H1 (cell line): ENCODE measurements at regions not wholly inside any gene's neighbourhood (a gene's known extent, or its start where the extent isn't known, plus 50 kb on each side); places are given as distances from the start of the nearest gene placed in this dataset.
"Not testable (repeated sequence)": the region's sequence is repeated elsewhere in the genome, so short reads cannot be mapped to it uniquely, and the experiment has no call there.

Source experiments
- CTCF ChIA-PET: fragments of 300-600 bp; sonication (Branson Sonifier 250); formaldehyde crosslinking; loops from one replicate; lab custom pipeline; 2021; ENCODE audit not compliant: partially characterized antibody; lab: Charles Lee
- POLR2A ChIA-PET: fragments of 300-600 bp; sonication (Branson Sonifier 250); formaldehyde crosslinking; loops from one replicate; lab custom pipeline; 2021; ENCODE audit warnings: inconsistent platforms; ENCODE audit not compliant: partially characterized antibody; lab: Charles Lee
- DNase-seq, 2 experiments: peaks; one replicate each; pipeline versions ENCODE4 v3.0.0 to v3.0.0-alpha.2; 2010 to 2022; ENCODE audit warnings: low spot score in 2 of 2, low read depth in 1 of 2, mixed read lengths in 1 of 2
- FAIRE-seq: peaks from 2 replicates; lab custom pipeline; 2011; peaks lifted over from hg19 to GRCh38; lab: Jason Lieb, UNC
- H2AFZ ChIP-seq: 2 replicates; pipeline ENCODE4 v1.8.1; 2012; ENCODE audit warnings: low read length, inconsistent platforms
- H2AK5ac ChIP-seq: 2 replicates; pipeline ENCODE4 v1.6.1; 2013; ENCODE audit warnings: low read depth, low read length
- H2BK120ac ChIP-seq: replicated peaks from 2 replicates; pipeline ENCODE3; 2013; ENCODE audit warnings: low read depth, low read length, inconsistent platforms
- H2BK12ac ChIP-seq: 2 replicates; pipeline ENCODE4 v1.6.1; 2013; ENCODE audit warnings: low read depth, low read length
- H2BK15ac ChIP-seq: 2 replicates; pipeline ENCODE4 v1.6.1; 2013; ENCODE audit warnings: low read length
- H2BK20ac ChIP-seq: 2 replicates; pipeline ENCODE4 v1.6.1; 2013; ENCODE audit warnings: low read length
- H2BK5ac ChIP-seq: 2 replicates; pipeline ENCODE4 v1.6.1; 2013; ENCODE audit warnings: low read depth, low read length
- H3K14ac ChIP-seq: 2 replicates; pipeline ENCODE4 v1.6.1; 2013; ENCODE audit warnings: inconsistent platforms; ENCODE audit not compliant: insufficient read length
- H3K18ac ChIP-seq: 2 replicates; pipeline ENCODE4 v1.6.1; 2013; ENCODE audit warnings: low read length; ENCODE audit errors: extremely low read depth
- H3K23ac ChIP-seq: 2 replicates; pipeline ENCODE4 v1.6.1; 2013; ENCODE audit warnings: inconsistent platforms; ENCODE audit not compliant: insufficient read length
- H3K23me2 ChIP-seq: 2 replicates; pipeline ENCODE4 v1.6.1; 2013; ENCODE audit warnings: low read depth, low read length
- H3K27ac ChIP-seq: 2 replicates; pipeline ENCODE4 v1.6.1; 2011; ENCODE audit warnings: low read depth, low read length, inconsistent platforms
- H3K27me3 ChIP-seq, 4 experiments: replicated peaks in 1 of 4; 1 replicate in 1 of 4; 2 replicates in 3 of 4; pipeline versions ENCODE4 v1.6.1 to v1.8.1; 2011 to 2013; ENCODE audit warnings: low read length in 3 of 4, mild to moderate bottlenecking in 3 of 4, inconsistent platforms in 2 of 4, mixed read lengths in 2 of 4, moderate library complexity in 1 of 4; ENCODE audit not compliant: control insufficient read depth in 3 of 4, insufficient read depth in 3 of 4; ENCODE audit errors: extremely low read depth in 1 of 4
- H3K36me3 ChIP-seq, 4 experiments: 2 replicates each; pipeline versions ENCODE4 v1.6.1 to v1.8.1; 2011 to 2013; ENCODE audit warnings: mild to moderate bottlenecking in 4 of 4, low read length in 3 of 4, moderate library complexity in 2 of 4, control low read depth in 1 of 4, inconsistent platforms in 1 of 4; ENCODE audit not compliant: insufficient read depth in 4 of 4, control insufficient read depth in 2 of 4
- H3K4ac ChIP-seq: replicated peaks from 2 replicates; pipeline ENCODE3; 2013; ENCODE audit warnings: low read length, low read depth, mixed read lengths, inconsistent platforms; ENCODE audit not compliant: insufficient read length
- H3K4me1 ChIP-seq, 4 experiments: replicated peaks in 1 of 4; 1 replicate in 1 of 4; 2 replicates in 3 of 4; pipeline versions ENCODE4 v1.6.1 to v1.8.1; 2011 to 2013; ENCODE audit warnings: low read length in 3 of 4, inconsistent platforms in 2 of 4, mixed read lengths in 1 of 4; ENCODE audit not compliant: insufficient read depth in 4 of 4, control insufficient read depth in 3 of 4
- H3K4me2 ChIP-seq, 2 experiments: 2 replicates each; pipeline versions ENCODE4 v1.6.1 to v1.8.1; 2011 to 2013; ENCODE audit warnings: low read depth in 2 of 2, low read length in 2 of 2, control low read depth in 1 of 2, inconsistent platforms in 1 of 2, mild to moderate bottlenecking in 1 of 2; ENCODE audit not compliant: insufficient read depth in 1 of 2
- H3K4me3 ChIP-seq, 4 experiments: fragments of 200-600, 300-600 bp in 1 of 4; sonication (generic), shearing (Covaris generic), sonication (Bioruptor Twin) in 1 of 4; 2 replicates each; pipeline versions ENCODE4 v1.5.1 to v1.8.1; 2011 to 2016; ENCODE audit warnings: low read length in 4 of 4, low read depth in 3 of 4, control low read depth in 2 of 4, inconsistent platforms in 2 of 4, mild to moderate bottlenecking in 2 of 4, mixed read lengths in 1 of 4, moderate library complexity in 1 of 4; ENCODE audit not compliant: insufficient read depth in 2 of 4; ENCODE audit errors: extremely low read depth in 1 of 4
- H3K56ac ChIP-seq: replicated peaks from 2 replicates; pipeline ENCODE3; 2013; ENCODE audit warnings: low read depth, mild to moderate bottlenecking, mixed read lengths, low read length, inconsistent platforms; ENCODE audit not compliant: insufficient read length
- H3K79me1 ChIP-seq: 2 replicates; pipeline ENCODE4 v1.6.1; 2013; ENCODE audit warnings: low read depth, low read length, control low read depth
- H3K79me2 ChIP-seq, 2 experiments: 2 replicates each; pipeline versions ENCODE4 v1.6.1 to v1.8.1; 2012 to 2013; ENCODE audit warnings: low read length in 2 of 2, mild to moderate bottlenecking in 2 of 2, inconsistent platforms in 1 of 2; ENCODE audit not compliant: insufficient read depth in 2 of 2, control insufficient read depth in 1 of 2
- H3K9ac ChIP-seq, 4 experiments: replicated peaks in 1 of 4; 1 replicate in 1 of 4; 2 replicates in 3 of 4; pipeline versions ENCODE4 v1.6.1 to v1.8.1; 2011 to 2013; ENCODE audit warnings: low read depth in 3 of 4, low read length in 3 of 4, control low read depth in 2 of 4, mild to moderate bottlenecking in 2 of 4, moderate library complexity in 2 of 4, inconsistent platforms in 1 of 4; ENCODE audit errors: extremely low read depth in 1 of 4
- H3K9me3 ChIP-seq, 2 experiments: 2 replicates each; pipeline versions ENCODE4 v1.6.1 to v1.8.1; 2012 to 2013; ENCODE audit warnings: mild to moderate bottlenecking in 2 of 2, moderate library complexity in 2 of 2, control low read depth in 1 of 2, inconsistent platforms in 1 of 2, low read depth in 1 of 2, low read length in 1 of 2, mixed read lengths in 1 of 2; ENCODE audit not compliant: insufficient read depth in 2 of 2
- H4K20me1 ChIP-seq, 2 experiments: replicated peaks in 1 of 2; 2 replicates each; pipeline versions ENCODE3 to v1.8.1; 2011 to 2013; ENCODE audit warnings: inconsistent platforms in 2 of 2, low read length in 2 of 2, mild to moderate bottlenecking in 1 of 2; ENCODE audit not compliant: insufficient read depth in 2 of 2, control insufficient read depth in 1 of 2
- H4K5ac ChIP-seq: 2 replicates; pipeline ENCODE4 v1.6.1; 2013; ENCODE audit warnings: low read length, low read depth, mixed read lengths, inconsistent platforms; ENCODE audit not compliant: insufficient read length
- H4K8ac ChIP-seq: 2 replicates; pipeline ENCODE4 v1.8.0; 2013; ENCODE audit warnings: mild to moderate bottlenecking, moderate library complexity, low read length, inconsistent platforms; ENCODE audit not compliant: insufficient read depth; ENCODE audit errors: extremely low read depth
- H4K91ac ChIP-seq: replicated peaks from 2 replicates; pipeline ENCODE3; 2013; ENCODE audit warnings: low read length, mixed read lengths, inconsistent platforms; ENCODE audit not compliant: insufficient read length
- WGBS, 2 experiments: shearing (Covaris generic) in 1 of 2; methylation state at CpG; one replicate each; pipeline versions ENCODE4 v1.1.6 to v1.1.7; 2013 to 2015; ENCODE audit warnings: low lambda C conversion rate in 2 of 2, mixed read lengths in 2 of 2, inconsistent platforms in 1 of 2, low coverage in 1 of 2, missing lambda C conversion rate in 1 of 2; ENCODE audit not compliant: insufficient replicate concordance in 2 of 2, insufficient coverage in 1 of 2, insufficient read length in 1 of 2; ENCODE audit errors: extremely low coverage in 1 of 2, missing lambda C conversion rate in 1 of 2; 5-methylcytosine and 5-hydroxymethylcytosine counted together

DNA sequence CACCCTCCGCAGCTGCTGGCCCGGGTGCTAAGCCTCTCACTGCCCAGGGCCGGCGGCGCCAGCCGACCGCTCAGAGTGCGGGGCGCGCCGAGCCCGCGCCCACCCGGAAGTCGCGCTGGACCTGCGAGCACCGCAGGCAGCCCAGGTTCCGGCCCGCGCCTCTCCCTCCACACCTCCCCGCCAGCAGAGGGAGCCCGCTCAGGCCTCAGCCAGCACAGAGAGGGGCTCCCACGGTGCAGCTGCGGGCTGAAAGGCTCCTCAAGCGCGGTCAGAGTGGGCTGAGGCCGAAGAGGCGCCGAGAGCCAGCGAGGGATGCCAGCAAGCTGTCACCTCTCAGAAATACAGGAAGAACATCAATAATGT lies 202.0 kb upstream of the C1QTNF3 start:
- H3K23ac ChIP-seq, H2BK15ac ChIP-seq, H3K36me3 ChIP-seq, H2BK12ac ChIP-seq, H3K14ac ChIP-seq, H2BK120ac ChIP-seq, H3K4ac ChIP-seq, H4K91ac ChIP-seq, H2AK5ac ChIP-seq, H3K9me3 ChIP-seq, H3K56ac ChIP-seq, H3K27me3 ChIP-seq, H3K4me1 ChIP-seq, H3K4me2 ChIP-seq, DNase-seq, H3K27ac ChIP-seq, CTCF ChIA-PET, H3K18ac ChIP-seq, H2BK5ac ChIP-seq, H3K9ac ChIP-seq, H2AFZ ChIP-seq, H2BK20ac ChIP-seq, FAIRE-seq, H3K23me2 ChIP-seq, H3K79me1 ChIP-seq, H4K5ac ChIP-seq, H4K8ac ChIP-seq, H4K20me1 ChIP-seq, POLR2A ChIA-PET: not testable (repeated sequence)
- Histone ChIP-seq H3K79me2 (peaks cover 0 to 25% of the 10 kb centered on the region in 2 experiments; a peak in 2 of 4 replicates), H3K4me3 (0 out of 8 replicates have a peak overlapping the region, but pooled peaks of 1 of the 4 experiments have one; percentile 34)
- no CpG with 5 or more reads among the region's 31 CpGs for WGBS, 2 experiments

DNA sequence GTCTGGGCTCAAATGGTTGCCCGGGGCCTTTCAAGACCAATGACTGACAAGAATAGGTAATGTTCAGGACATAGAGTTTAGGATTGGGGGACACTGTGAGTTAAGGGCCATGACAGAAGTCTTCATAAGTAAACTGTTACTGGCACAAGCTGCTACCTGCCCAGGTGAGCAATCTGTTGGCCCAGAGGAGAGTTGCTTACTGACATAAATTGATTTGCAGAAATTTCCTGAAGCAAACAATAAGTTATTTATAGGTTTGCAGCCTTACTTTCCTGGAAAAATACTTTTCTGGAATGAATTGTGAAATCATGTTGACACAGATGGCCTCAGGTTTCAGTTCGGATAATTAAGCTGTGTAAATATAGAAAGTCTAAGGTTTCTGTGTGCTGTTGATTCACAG lies 202.8 kb upstream of the C1QTNF3 start:
- H3K4me3 ChIP-seq, H4K20me1 ChIP-seq, H3K27ac ChIP-seq, H2BK120ac ChIP-seq, H2BK12ac ChIP-seq, H2AFZ ChIP-seq, POLR2A ChIA-PET, H2BK15ac ChIP-seq, H3K56ac ChIP-seq, DNase-seq, H3K23ac ChIP-seq, H3K4ac ChIP-seq, H3K18ac ChIP-seq, H4K8ac ChIP-seq, H2BK5ac ChIP-seq, H3K4me1 ChIP-seq, H3K27me3 ChIP-seq, FAIRE-seq, H3K23me2 ChIP-seq, H3K14ac ChIP-seq, H3K79me1 ChIP-seq, H2BK20ac ChIP-seq, H2AK5ac ChIP-seq, H3K9ac ChIP-seq, H3K9me3 ChIP-seq, H3K36me3 ChIP-seq, H4K91ac ChIP-seq, H3K4me2 ChIP-seq, H4K5ac ChIP-seq: not testable (repeated sequence)
- H3K79me2 ChIP-seq, result peaks cover 0 to 19% of the 10 kb centered on the region in 2 experiments; a peak in 2 of 4 replicates
- WGBS, 2 experiments, result 94% methylated on average over 2 of the region's 2 CpGs; no CpG with 5 or more reads in 1 of the 2 experiments
- CTCF ChIA-PET, result interaction anchor here (0.7 kb wide), 1 partner anchor 43 kb away, joined by 3 read pairs; no protein-coding TSS in a partner anchor
